ENCODE measurements at regions not wholly inside any gene's neighbourhood (a gene's known extent, or its start where the extent isn't known, plus 50 kb on each side); places are given as distances from the start of the nearest gene placed in this dataset.

DNA sequence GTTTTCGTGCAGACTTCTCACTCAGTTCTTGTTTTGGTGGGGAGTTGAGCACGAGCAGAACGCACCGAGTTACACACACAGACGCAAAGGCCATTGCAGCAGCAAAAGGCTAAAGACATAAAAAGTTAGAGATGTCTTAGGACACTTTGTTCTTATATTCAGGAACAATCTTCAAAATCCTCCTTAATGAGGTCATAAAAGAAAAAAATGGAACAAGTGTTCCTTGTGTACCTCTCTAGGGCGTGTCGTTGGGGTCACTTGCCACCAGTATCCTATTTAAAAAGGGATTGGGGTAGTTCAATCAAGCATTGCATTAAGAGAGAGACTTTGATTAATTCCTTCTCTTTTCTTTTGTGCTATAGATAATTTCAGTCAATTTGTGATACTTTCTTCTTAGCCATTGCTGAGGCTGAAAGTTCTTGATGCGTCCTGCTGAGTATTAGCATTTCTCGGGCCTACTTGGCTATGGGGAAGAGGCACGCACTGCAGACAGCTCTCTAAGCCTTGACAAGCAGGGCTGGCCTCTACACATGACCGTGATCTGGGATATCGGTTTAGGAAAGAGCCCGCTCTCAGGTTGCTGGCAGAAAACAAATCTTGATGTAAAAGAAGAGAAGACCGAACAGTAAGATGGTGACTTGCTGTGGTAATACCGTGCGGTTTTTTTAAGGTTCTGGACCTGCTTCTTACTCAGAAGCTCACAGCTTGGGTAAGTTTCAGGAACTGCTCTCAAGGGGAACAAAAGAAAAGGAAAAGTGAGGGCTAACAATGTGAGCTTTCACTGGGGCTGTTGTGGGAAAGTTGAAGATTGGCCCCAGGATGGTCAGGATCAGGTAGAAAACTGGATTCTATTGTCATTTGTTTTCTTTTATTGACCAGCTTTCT, 223.6 kb downstream of the TM9SF2 start:
- Mint-ChIP-seq H3K27ac (peak overlapping the region; percentile 46), H3K9me3 (ENCODE audit: low read depth) (no peaks in the 10 kb centered on the region), H3K4me3 (ENCODE audit: low read depth) (no peak overlapping the region), H3K4me1 (ENCODE audit: low read depth) (peaks cover 43% of the 10 kb centered on the region), H3K27me3 (no peaks in the 10 kb centered on the region), H3K36me3 (ENCODE audit: insufficient read depth) (no peaks in the 10 kb centered on the region)
- no peak for DNase-seq (ENCODE audit: low spot score, unreplicated experiment)
- TF ChIP-seq, protein P1, sequence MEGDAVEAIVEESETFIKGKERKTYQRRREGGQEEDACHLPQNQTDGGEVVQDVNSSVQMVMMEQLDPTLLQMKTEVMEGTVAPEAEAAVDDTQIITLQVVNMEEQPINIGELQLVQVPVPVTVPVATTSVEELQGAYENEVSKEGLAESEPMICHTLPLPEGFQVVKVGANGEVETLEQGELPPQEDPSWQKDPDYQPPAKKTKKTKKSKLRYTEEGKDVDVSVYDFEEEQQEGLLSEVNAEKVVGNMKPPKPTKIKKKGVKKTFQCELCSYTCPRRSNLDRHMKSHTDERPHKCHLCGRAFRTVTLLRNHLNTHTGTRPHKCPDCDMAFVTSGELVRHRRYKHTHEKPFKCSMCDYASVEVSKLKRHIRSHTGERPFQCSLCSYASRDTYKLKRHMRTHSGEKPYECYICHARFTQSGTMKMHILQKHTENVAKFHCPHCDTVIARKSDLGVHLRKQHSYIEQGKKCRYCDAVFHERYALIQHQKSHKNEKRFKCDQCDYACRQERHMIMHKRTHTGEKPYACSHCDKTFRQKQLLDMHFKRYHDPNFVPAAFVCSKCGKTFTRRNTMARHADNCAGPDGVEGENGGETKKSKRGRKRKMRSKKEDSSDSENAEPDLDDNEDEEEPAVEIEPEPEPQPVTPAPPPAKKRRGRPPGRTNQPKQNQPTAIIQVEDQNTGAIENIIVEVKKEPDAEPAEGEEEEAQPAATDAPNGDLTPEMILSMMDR (IDR thresholded peaks at IDR 0.05; ENCODE audit: unreplicated experiment): no peak

DNA sequence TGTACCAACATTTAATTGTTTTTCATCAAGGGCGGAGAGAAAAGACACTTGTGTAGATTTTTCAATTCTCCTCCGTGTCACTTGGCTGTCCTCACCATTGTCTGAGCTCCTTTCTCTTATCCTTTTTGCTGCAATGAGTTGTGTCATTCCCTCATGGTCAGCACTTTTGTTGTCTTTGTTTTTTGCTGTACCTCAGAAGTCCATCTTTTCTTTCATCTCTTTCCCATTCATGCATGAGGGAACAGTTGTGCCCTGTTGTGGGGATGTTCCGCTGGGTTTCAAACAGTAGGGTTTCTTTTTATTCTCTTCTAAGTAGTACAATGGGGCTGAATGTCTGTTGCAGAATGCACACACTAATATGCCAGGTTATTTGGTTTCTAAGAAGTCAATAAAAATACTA, 222.6 kb downstream of the TM9SF2 start:
- Mint-ChIP-seq H3K27me3 (no peaks in the 10 kb centered on the region), H3K9me3 (ENCODE audit: low read depth) (no peaks in the 10 kb centered on the region), H3K27ac (no peak overlapping the region), H3K36me3 (ENCODE audit: insufficient read depth) (no peaks in the 10 kb centered on the region), H3K4me3 (ENCODE audit: low read depth) (no peak overlapping the region), H3K4me1 (ENCODE audit: low read depth) (peaks cover 43% of the 10 kb centered on the region)
- TF ChIP-seq, protein P1 (IDR thresholded peaks at IDR 0.05; ENCODE audit: unreplicated experiment): no peak
- DNase-seq (ENCODE audit: low spot score, unreplicated experiment): no peak

DNA sequence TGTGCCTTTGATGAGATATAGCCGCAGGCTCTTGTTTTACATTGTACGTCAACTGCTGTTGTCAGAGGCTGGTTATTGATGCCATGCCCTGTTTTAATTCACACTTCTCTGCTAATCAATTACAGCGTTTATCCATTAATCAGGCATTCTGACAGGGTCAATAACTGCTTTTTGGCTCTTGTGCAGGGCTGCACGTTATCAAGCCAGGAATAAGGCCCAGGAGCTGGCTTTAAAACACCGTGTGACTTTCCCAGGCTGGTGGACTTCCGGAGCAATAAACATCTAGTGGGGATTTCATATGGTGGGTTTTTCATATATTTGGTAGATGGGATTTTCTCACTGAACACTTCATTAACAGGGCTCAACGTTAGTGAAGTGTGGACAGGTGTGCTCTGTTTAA, 221.7 kb downstream of the TM9SF2 start:
- Mint-ChIP-seq H3K4me1 (ENCODE audit: low read depth) (peaks cover 43% of the 10 kb centered on the region), H3K36me3 (ENCODE audit: insufficient read depth) (no peaks in the 10 kb centered on the region)
- DNase-seq (ENCODE audit: low spot score, unreplicated experiment): no peak

DNA sequence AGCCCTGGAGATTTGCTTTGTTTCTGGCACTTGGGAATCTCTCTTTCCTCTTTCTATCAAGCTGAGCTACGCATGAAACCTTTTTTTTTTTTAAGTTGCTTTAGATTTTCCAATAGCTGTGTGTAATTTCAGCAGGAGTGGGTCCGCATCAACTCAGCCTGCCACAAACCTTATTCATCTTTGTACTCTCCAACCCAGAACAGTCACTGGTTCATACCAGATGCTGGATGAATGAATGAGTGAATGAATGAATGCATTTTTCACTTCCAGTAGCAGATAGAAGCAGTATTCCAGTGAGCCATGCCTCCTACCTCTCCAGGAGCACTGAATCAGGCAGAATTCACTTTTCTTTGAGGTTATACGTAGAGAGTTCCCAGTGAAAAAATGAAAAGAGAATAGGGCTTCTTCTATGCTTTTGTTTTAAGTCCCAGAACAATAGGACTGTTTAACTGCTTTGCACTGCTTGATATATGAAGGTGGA, 221.1 kb downstream of the TM9SF2 start:
- Mint-ChIP-seq H3K4me3 (ENCODE audit: low read depth) (no peak overlapping the region), H3K27me3 (no peaks in the 10 kb centered on the region), H3K27ac (peak overlapping the region; percentile 19), H3K9me3 (ENCODE audit: low read depth) (no peaks in the 10 kb centered on the region), H3K36me3 (ENCODE audit: insufficient read depth) (no peaks in the 10 kb centered on the region), H3K4me1 (ENCODE audit: low read depth) (peaks cover 41% of the 10 kb centered on the region)
- no peak for DNase-seq (ENCODE audit: low spot score, unreplicated experiment)
- TF ChIP-seq, protein P1 (IDR thresholded peaks at IDR 0.05; ENCODE audit: unreplicated experiment): no peak

More for the DNA sequence above, 221.7 kb downstream of the TM9SF2 start:
- Mint-ChIP-seq H3K27ac (peak overlapping the region; percentile 19), H3K27me3 (no peaks in the 10 kb centered on the region), H3K9me3 (ENCODE audit: low read depth) (no peaks in the 10 kb centered on the region), H3K4me3 (ENCODE audit: low read depth) (peak overlapping the region; percentile 16)
- TF ChIP-seq, protein P1 (IDR thresholded peaks at IDR 0.05; ENCODE audit: unreplicated experiment): no peak

DNA sequence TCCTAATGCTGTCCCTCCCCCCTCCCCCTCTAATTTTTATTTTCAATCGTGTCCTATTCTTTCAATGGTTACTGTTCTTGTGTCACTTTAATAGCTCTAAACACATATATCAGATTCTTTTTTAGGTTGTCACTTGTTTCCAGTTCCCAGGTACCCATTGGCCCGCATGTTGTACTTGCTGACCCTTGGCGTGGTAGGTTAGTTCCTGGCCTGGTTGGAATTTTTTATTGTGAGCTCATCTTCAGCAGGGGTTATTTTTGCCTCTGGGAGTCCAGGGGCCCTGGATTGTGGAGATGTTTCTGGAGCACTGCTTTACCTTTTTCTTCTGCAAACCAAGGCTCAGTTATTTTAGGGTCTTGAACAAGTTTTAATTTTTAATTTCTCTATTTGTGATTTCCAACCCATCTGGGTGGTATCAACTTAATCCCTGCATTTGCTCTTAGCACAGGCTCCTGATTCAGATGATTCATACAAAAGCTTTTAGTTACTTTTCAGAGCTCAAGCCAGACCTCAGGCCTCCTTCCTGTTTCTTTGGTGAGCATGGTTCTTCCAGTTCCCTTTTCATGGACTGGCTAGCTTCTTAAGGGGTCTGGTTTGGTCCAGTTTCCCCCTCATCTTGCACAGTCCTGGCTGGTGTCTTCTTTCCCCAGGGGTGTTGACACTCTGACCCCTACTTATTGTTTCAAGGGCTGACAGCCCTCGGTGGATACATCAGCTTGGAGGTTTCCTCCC, 220.5 kb downstream of the TM9SF2 start:
- no peak for DNase-seq (ENCODE audit: low spot score, unreplicated experiment)
- TF ChIP-seq, protein P1 (IDR thresholded peaks at IDR 0.05; ENCODE audit: unreplicated experiment): no peak
- Mint-ChIP-seq H3K27ac (peak overlapping the region; percentile 14), H3K4me3 (ENCODE audit: low read depth) (no peak overlapping the region), H3K4me1 (ENCODE audit: low read depth) (peaks cover 38% of the 10 kb centered on the region), H3K27me3 (no peaks in the 10 kb centered on the region), H3K36me3 (ENCODE audit: insufficient read depth) (no peaks in the 10 kb centered on the region), H3K9me3 (ENCODE audit: low read depth) (no peaks in the 10 kb centered on the region)
